ENCODE measurements at regions not wholly inside any gene's neighbourhood (a gene's known extent, or its start where the extent isn't known, plus 50 kb on each side); places are given as distances from the start of the nearest gene placed in this dataset.

DNA sequence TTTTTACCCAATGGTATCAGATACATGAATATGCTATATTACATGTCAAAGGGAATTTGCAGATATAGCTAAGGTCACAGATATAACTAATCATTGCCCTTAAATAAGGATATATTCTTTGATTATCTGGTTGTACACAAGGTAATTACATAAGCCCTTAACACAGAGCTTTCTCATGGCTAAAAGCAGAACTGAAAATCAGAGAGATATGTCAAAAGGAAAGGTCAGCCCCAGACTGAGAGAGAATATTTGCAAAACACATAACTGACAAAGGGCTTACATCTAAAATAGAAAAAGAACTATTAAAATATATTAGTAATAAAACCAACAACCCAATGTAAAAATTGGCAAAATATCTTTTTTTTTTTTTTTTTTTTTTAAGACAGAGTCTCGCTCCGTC lies 1029.5 kb upstream of the LRRN3 start:
- Histone ChIP-seq H4K91ac (ENCODE audit: insufficient read depth, low read depth, low read length) (no peak overlapping the region), H3K27me3 (ENCODE audit: control insufficient read depth, insufficient read depth, low read length) (no peaks in the 10 kb centered on the region), H3K9me1 (ENCODE audit: insufficient read depth, low read length) (no peaks in the 10 kb centered on the region), H2AK9ac (replicated peaks; ENCODE audit: low read depth, low read length, poor library complexity) (no peak overlapping the region), H4K5ac (ENCODE audit: low read depth, low read length) (no peak overlapping the region), H3K9ac (ENCODE audit: low read depth, low read length) (no peak overlapping the region), H4K8ac (ENCODE audit: low read depth in 2 of 2, low read length in 2 of 2) (no peak overlapping the region), H3K27ac (ENCODE audit: insufficient read depth, low read length) (no peak overlapping the region), H3K4me1 (ENCODE audit: control insufficient read depth, insufficient read depth, low read length) (no peaks in the 10 kb centered on the region), H2BK15ac (ENCODE audit: low read depth, low read length) (no peak overlapping the region), H2AK5ac (ENCODE audit: low read depth, low read length) (no peak overlapping the region), H2BK20ac (ENCODE audit: low read depth, low read length) (no peak overlapping the region), H2AFZ (replicated peaks; ENCODE audit: low read length, poor library complexity) (no peak overlapping the region), H2BK120ac (ENCODE audit: low read depth, low read length) (no peak overlapping the region), H2BK5ac (ENCODE audit: low read depth, low read length, poor library complexity, severe bottlenecking) (no peak overlapping the region), H3K4me3 (ENCODE audit: insufficient read depth, low read depth, low read length) (no peak overlapping the region), H3K56ac (ENCODE audit: extremely low read depth, insufficient read depth, low read length) (no peak overlapping the region), H3K18ac (ENCODE audit: low read depth, low read length) (no peak overlapping the region), H3K4ac (ENCODE audit: low read depth, low read length) (no peak overlapping the region), H3K36me3 (ENCODE audit: control insufficient read depth, insufficient read depth, low read length) (no peaks in the 10 kb centered on the region), H3K79me1 (ENCODE audit: low read depth in 1 of 2, low read length in 2 of 2) (no peaks in the 10 kb centered on the region), H4K20me1 (ENCODE audit: insufficient read depth, low read length) (no peaks in the 10 kb centered on the region), H3K9me3 (ENCODE audit: control insufficient read depth, insufficient read depth, low read length) (no peaks in the 10 kb centered on the region), H3K14ac (replicated peaks; ENCODE audit: low read depth, low read length) (no peak overlapping the region), H3K23ac (ENCODE audit: low read depth, low read length) (no peak overlapping the region), H3K4me2 (ENCODE audit: low read depth, low read length) (no peak overlapping the region)
- ATAC-seq (ENCODE audit: low read depth) (no peak), DNase-seq (no peak)
- TF ChIP-seq FOS (IDR thresholded peaks at IDR 0.05; ENCODE audit: low read depth, low read length): no peak
- WGBS, 2 experiments (ENCODE audit: extremely low coverage in 2 of 2, insufficient read length in 1 of 2): no CpG with 5 or more reads among the region's 2 CpGs
- dilution Hi-C loops (cut with HindIII; ENCODE audit: low sequenced_read_pairs, unreplicated experiment): no loop called here
- BruUV-seq (replicated peaks): no TSS peak
- CTCF ChIA-PET: no interaction called here
- in situ Hi-C loops (cut with MboI; ENCODE audit: low sequenced_read_pairs): no loop called here
- intact Hi-C loops (cut with micrococcal nuclease): no loop called here
- POLR2A ChIA-PET (ENCODE audit: unreplicated experiment): interaction anchor here (0.5 kb wide), 1 partner anchor 714 kb away, joined by 3 read pairs; no protein-coding TSS in a partner anchor
